ENCODE measurements at regions not wholly inside any gene's neighbourhood (a gene's known extent, or its start where the extent isn't known, plus 50 kb on each side); places are given as distances from the start of the nearest gene placed in this dataset.
"Not testable (repeated sequence)": the region's sequence is repeated elsewhere in the genome, so short reads cannot be mapped to it uniquely, and the experiment has no call there.

- no peak overlapping the region for H3K27ac ChIP-seq (ENCODE audit: low read length)
- no peaks in the 10 kb centered on the region for H3K27me3 ChIP-seq (ENCODE audit: control insufficient read depth, insufficient read depth, low read length)
- no peaks in the 10 kb centered on the region for H3K9me3 ChIP-seq (ENCODE audit: control insufficient read depth, low read depth, low read length)
- no peak overlapping the region for H3K9ac ChIP-seq (ENCODE audit: low read length)
- no peaks in the 10 kb centered on the region for H3K36me3 ChIP-seq (ENCODE audit: control insufficient read depth, low read depth, low read length)
- no peak overlapping the region for H3K4me3 ChIP-seq (ENCODE audit: low read length)
- no peaks in the 10 kb centered on the region for H3K4me1 ChIP-seq (ENCODE audit: control insufficient read depth, low read depth, low read length)
Observed at GRCh38 chr6:30818391-30818841, 65.9 kb upstream of the DDR1 start.

- Histone ChIP-seq H3K36me3 (ENCODE audit: control insufficient read depth, low read depth, low read length) (no peaks in the 10 kb centered on the region), H3K4me3 (ENCODE audit: low read length) (no peak overlapping the region), H3K9me3 (ENCODE audit: control insufficient read depth, low read depth, low read length) (no peaks in the 10 kb centered on the region), H3K9ac (ENCODE audit: low read length) (no peak overlapping the region), H3K27ac (ENCODE audit: low read length) (no peak overlapping the region), H3K4me1 (ENCODE audit: control insufficient read depth, low read depth, low read length) (no peaks in the 10 kb centered on the region), H3K27me3 (ENCODE audit: control insufficient read depth, insufficient read depth, low read length) (no peaks in the 10 kb centered on the region)
Observed at GRCh38 chr6:30816791-30817739, 67.3 kb upstream of the DDR1 start.

- not testable (repeated sequence) for H3K4me3 ChIP-seq (ENCODE audit: low read length); H3K27ac ChIP-seq (ENCODE audit: low read length); H3K4me1 ChIP-seq (ENCODE audit: control insufficient read depth, low read depth, low read length)
Observed at GRCh38 chr6:30816296-30816695, 68.0 kb upstream of the DDR1 start.

GRCh38 chr6:30815041-30815742 is 69.1 kb upstream of the DDR1 start:
- H3K36me3 ChIP-seq (ENCODE audit: control insufficient read depth, low read depth, low read length); H3K9me3 ChIP-seq (ENCODE audit: control insufficient read depth, low read depth, low read length); H3K27ac ChIP-seq (ENCODE audit: low read length); H3K27me3 ChIP-seq (ENCODE audit: control insufficient read depth, insufficient read depth, low read length); H3K4me3 ChIP-seq (ENCODE audit: low read length); H3K4me1 ChIP-seq (ENCODE audit: control insufficient read depth, low read depth, low read length); H3K9ac ChIP-seq (ENCODE audit: low read length): not testable (repeated sequence)

More at GRCh38 chr6:30816296-30816695, 68.0 kb upstream of the DDR1 start:
- not testable (repeated sequence) for H3K9me3 ChIP-seq (ENCODE audit: control insufficient read depth, low read depth, low read length); H3K36me3 ChIP-seq (ENCODE audit: control insufficient read depth, low read depth, low read length); H3K9ac ChIP-seq (ENCODE audit: low read length); H3K27me3 ChIP-seq (ENCODE audit: control insufficient read depth, insufficient read depth, low read length)

GRCh38 chr6:30814146-30815040 is 69.9 kb upstream of the DDR1 start:
- Histone ChIP-seq H3K4me1 (ENCODE audit: control insufficient read depth, low read depth, low read length) (peaks cover 13% of the 10 kb centered on the region), H3K27me3 (ENCODE audit: control insufficient read depth, insufficient read depth, low read length) (no peaks in the 10 kb centered on the region), H3K4me3 (ENCODE audit: low read length) (no peak overlapping the region), H3K36me3 (ENCODE audit: control insufficient read depth, low read depth, low read length) (no peaks in the 10 kb centered on the region), H3K9ac (ENCODE audit: low read length) (no peak overlapping the region), H3K9me3 (ENCODE audit: control insufficient read depth, low read depth, low read length) (no peaks in the 10 kb centered on the region), H3K27ac (ENCODE audit: low read length) (no peak overlapping the region)

GRCh38 chr6:30813631-30814145 is 69.3 kb upstream of the IER3 start:
- Histone ChIP-seq H3K4me3 (ENCODE audit: low read length) (no peak overlapping the region), H3K9ac (ENCODE audit: low read length) (no peak overlapping the region), H3K36me3 (ENCODE audit: control insufficient read depth, low read depth, low read length) (no peaks in the 10 kb centered on the region), H3K27ac (ENCODE audit: low read length) (no peak overlapping the region), H3K9me3 (ENCODE audit: control insufficient read depth, low read depth, low read length) (no peaks in the 10 kb centered on the region), H3K4me1 (ENCODE audit: control insufficient read depth, low read depth, low read length) (peaks cover 14% of the 10 kb centered on the region), H3K27me3 (ENCODE audit: control insufficient read depth, insufficient read depth, low read length) (no peaks in the 10 kb centered on the region)

- H3K4me1 ChIP-seq (ENCODE audit: control insufficient read depth, low read depth, low read length): peaks cover 14% of the 10 kb centered on the region
- H3K27ac ChIP-seq (ENCODE audit: low read length): no peak overlapping the region
- H3K4me3 ChIP-seq (ENCODE audit: low read length): no peak overlapping the region
- H3K9ac ChIP-seq (ENCODE audit: low read length): no peak overlapping the region
- no peaks in the 10 kb centered on the region for H3K36me3 ChIP-seq (ENCODE audit: control insufficient read depth, low read depth, low read length)
- no peaks in the 10 kb centered on the region for H3K27me3 ChIP-seq (ENCODE audit: control insufficient read depth, insufficient read depth, low read length)
- H3K9me3 ChIP-seq (ENCODE audit: control insufficient read depth, low read depth, low read length): no peaks in the 10 kb centered on the region
Observed at GRCh38 chr6:30810813-30811339, 66.5 kb upstream of the IER3 start.

GRCh38 chr6:30807566-30807965 is 63.2 kb upstream of the IER3 start:
- H3K36me3 ChIP-seq (ENCODE audit: control insufficient read depth, low read depth, low read length); H3K4me3 ChIP-seq (ENCODE audit: low read length); H3K27me3 ChIP-seq (ENCODE audit: control insufficient read depth, insufficient read depth, low read length); H3K9ac ChIP-seq (ENCODE audit: low read length); H3K27ac ChIP-seq (ENCODE audit: low read length); H3K9me3 ChIP-seq (ENCODE audit: control insufficient read depth, low read depth, low read length): not testable (repeated sequence)
- peaks cover 14% of the 10 kb centered on the region for H3K4me1 ChIP-seq (ENCODE audit: control insufficient read depth, low read depth, low read length)

- no peak overlapping the region for H3K27ac ChIP-seq (ENCODE audit: low read length)
- peaks cover 14% of the 10 kb centered on the region for H3K4me1 ChIP-seq (ENCODE audit: control insufficient read depth, low read depth, low read length)
- H3K9ac ChIP-seq (ENCODE audit: low read length): no peak overlapping the region
- no peaks in the 10 kb centered on the region for H3K36me3 ChIP-seq (ENCODE audit: control insufficient read depth, low read depth, low read length)
- H3K4me3 ChIP-seq (ENCODE audit: low read length): no peak overlapping the region
- no peaks in the 10 kb centered on the region for H3K9me3 ChIP-seq (ENCODE audit: control insufficient read depth, low read depth, low read length)
- H3K27me3 ChIP-seq (ENCODE audit: control insufficient read depth, insufficient read depth, low read length): no peaks in the 10 kb centered on the region
Observed at GRCh38 chr6:30806581-30807183, 62.3 kb upstream of the IER3 start.

- H3K27ac ChIP-seq (ENCODE audit: low read length): no peak overlapping the region
- no peak overlapping the region for H3K9ac ChIP-seq (ENCODE audit: low read length)
- peaks cover under 1% of the 10 kb centered on the region for H3K4me1 ChIP-seq (ENCODE audit: control insufficient read depth, low read depth, low read length)
- no peaks in the 10 kb centered on the region for H3K36me3 ChIP-seq (ENCODE audit: control insufficient read depth, low read depth, low read length)
- no peak overlapping the region for H3K4me3 ChIP-seq (ENCODE audit: low read length)
- no peaks in the 10 kb centered on the region for H3K27me3 ChIP-seq (ENCODE audit: control insufficient read depth, insufficient read depth, low read length)
- H3K9me3 ChIP-seq (ENCODE audit: control insufficient read depth, low read depth, low read length): no peaks in the 10 kb centered on the region
Observed at GRCh38 chr6:30804333-30804732, 60.0 kb upstream of the IER3 start.
